Ovary (tissue), 3 donors: ENCODE measurements at regions not wholly inside any gene's neighbourhood (a gene's known extent, or its start where the extent isn't known, plus 50 kb on each side); places are given as distances from the start of the nearest gene placed in this dataset.

Experiments used
- CTCF ChIP-seq, 3 donors: fragments of 450-650 bp in 2 of 3; fragments of 200-600 bp in 1 of 3; IDR thresholded peaks; one replicate each; pipeline versions ENCODE4 v1.5.1 to v1.8.0; 2016 to 2022; ENCODE audit warnings: antibody characterized with exemption in 3 of 3, mild to moderate bottlenecking in 1 of 3
- POLR2A ChIP-seq: fragments of 450-650 bp; IDR thresholded peaks from one replicate; pipeline ENCODE4 v1.6.1; 2017; ENCODE audit warnings: antibody characterized with exemption, mild to moderate bottlenecking, moderate library complexity
- donor health status: DM: no; HTN: no; CAD: no.

GRCh38 chr14:35211067-35211466, 81.1 kb upstream of the PSMA6 start:
- no peak for TF ChIP-seq CTCF (IDR thresholded peaks at IDR 0.05)
- no peak for TF ChIP-seq POLR2A
